Daoy (cell line): ENCODE measurements at regions not wholly inside any gene's neighbourhood (a gene's known extent, or its start where the extent isn't known, plus 50 kb on each side); places are given as distances from the start of the nearest gene placed in this dataset.
A peak's percentile ranks its signal among the peaks of the same experiment; 100 is the strongest.

Experiments
- DNase-seq: peaks from one replicate; pipeline ENCODE4 v3.0.0-alpha.2; 2015; ENCODE audit warnings: low read depth

- DNase-seq, result no peak
Measured at GRCh38 chr3:162125790-162126189, 629.2 kb downstream of the OTOL1 start.

DNA sequence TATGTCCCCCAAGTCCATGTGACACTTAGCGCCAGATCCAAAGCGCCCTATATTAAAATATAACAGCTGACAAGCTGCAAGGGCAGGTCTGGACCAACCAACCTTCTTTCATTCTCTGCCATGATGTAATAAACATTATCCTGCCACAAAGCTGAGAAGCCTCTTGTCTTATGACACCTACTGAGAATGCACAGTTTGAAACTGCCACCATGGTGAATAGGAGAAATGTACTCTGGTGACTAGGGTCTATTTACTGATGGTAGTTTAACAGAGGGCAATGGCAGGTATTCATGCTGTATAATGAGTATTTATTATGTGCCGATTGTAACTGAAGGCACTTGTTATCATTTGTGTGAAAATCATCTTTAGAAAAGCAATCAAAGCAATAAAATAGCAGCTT lies 634.0 kb downstream of the OTOL1 start:
- DNase-seq, result no peak

DNA sequence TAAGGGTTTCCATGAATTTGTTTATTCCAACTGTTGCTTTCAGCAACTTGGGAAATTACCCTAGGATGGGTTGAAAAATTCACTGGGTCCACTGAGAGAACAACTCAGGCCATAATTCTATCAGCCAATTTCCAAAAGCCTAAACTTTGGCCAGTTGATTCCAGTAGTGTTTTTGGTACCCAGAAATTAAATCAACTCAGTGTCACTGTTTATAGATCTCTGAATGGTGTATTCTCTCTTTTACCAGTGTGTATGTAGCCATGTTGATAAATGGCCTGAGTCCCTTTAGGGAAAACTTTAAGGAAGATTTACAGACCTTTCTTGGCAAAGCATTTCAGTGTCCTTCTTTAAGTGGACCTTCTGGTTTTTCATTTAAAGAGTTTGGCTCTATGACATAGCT lies 636.4 kb downstream of the OTOL1 start:
- no peak for DNase-seq

GRCh38 chr3:162134571-162134970 lies 638.0 kb downstream of the OTOL1 start:
- no peak for DNase-seq

DNA sequence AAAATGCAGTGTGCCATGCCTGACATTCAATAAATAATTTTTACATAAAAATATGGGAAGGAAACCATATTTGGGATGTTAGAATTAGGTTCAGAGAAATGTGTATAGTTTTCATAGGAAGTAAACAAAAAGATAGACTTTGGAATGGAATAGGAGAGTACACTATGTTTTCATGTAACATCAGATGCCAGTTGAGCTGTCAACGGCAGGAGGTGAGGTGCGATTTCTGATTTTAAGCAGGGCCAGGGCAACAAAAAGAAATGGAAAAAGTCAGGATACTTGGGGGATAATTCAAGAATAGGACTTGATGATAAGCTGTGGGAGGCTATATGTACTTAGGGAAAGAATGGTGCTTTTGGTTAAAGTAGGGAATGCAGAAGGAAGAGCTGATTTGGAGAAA lies 639.5 kb downstream of the OTOL1 start:
- DNase-seq, result no peak

DNA sequence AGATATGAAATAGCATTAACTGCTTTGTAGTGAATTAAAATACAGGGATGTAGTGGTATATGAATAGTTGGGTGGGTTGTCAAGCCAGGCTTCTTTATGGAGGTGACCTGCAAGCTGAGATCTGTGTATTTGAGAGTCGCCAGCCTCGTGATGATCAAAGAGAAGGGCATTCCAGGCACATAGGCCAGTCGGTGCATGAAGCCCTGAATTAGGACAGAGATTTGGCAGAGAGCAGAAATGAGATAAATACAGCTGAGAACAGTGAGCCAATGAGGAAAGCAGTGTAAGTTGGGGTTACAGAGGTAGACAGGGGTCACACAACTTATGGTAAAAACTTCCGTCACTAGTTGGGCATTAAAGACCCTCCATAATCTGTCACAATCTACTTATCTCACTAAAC lies 641.9 kb downstream of the OTOL1 start:
- no peak for DNase-seq

GRCh38 chr3:162139841-162140240 lies 643.2 kb downstream of the OTOL1 start:
- no peak for DNase-seq

- DNase-seq, result peak; percentile 2
Measured at GRCh38 chr3:162141272-162141791, 644.7 kb downstream of the OTOL1 start.

DNA sequence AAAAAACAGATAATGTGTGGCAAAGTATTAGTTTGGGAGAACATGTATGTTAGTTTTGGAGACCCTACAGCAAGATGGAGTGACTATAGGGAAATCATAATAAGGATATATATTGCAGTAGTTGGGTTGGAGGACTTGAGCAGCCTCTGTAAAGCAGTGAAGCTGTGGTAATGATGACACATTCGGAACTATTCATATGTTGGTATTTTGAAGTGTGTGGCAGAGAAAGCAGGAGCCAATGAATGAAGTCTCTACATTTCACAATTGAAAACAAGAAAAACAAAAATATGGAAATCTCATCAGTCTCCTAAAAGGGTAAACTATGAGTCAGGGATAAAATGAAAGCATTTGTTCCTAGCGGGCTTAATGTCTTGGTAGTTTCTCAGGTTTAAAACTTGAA lies 645.9 kb downstream of the OTOL1 start:
- peak; percentile 6 for DNase-seq

- no peak for DNase-seq
Measured at GRCh38 chr3:162143180-162143579, 646.6 kb downstream of the OTOL1 start.

GRCh38 chr3:162147996-162148395 lies 651.4 kb downstream of the OTOL1 start:
- no peak for DNase-seq

DNA sequence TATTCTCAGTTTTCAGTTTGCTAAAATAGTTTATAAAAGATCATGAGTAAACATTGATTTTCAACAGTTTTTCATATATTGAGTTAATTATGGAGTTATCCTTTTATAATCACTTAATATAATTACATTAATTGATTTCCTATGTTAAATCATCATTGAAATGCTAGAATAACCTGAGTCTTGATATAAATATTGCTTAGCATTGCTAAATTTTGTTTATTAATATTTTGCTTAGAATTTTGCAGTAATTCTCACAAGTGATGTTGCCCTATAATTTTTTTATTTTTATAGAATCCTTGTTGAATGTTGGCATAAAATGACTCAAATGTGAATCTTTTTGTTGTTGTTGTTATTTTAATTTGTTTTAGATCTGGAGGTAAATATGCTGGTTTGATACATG lies 654.2 kb downstream of the OTOL1 start:
- no peak for DNase-seq

- no peak for DNase-seq
Measured at GRCh38 chr3:162152636-162153035, 656.0 kb downstream of the OTOL1 start.

DNA sequence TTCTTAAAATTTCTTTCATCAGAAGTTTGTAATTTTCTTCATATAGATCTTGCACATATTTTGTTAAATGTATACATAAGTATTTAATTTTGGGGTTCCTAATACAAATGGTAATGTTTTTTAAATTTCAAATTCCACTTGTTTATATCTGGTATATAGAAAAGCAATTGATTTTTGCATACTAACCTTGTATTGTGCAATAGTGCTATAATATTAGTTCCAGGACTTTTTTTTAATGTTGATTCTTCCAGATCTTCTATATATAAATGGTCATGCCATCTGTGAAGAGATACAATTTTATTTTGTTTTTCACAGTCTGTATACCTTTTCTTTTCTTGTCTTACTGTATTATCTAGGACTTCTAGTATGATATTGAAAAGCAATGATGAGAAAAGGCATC lies 665.0 kb downstream of the OTOL1 start:
- DNase-seq, result no peak

GRCh38 chr3:162165346-162165745 lies 668.7 kb downstream of the OTOL1 start:
- no peak for DNase-seq

- DNase-seq, result no peak
Measured at GRCh38 chr3:162166543-162166942, 669.9 kb downstream of the OTOL1 start.

GRCh38 chr3:162168715-162169114 lies 672.1 kb downstream of the OTOL1 start:
- no peak for DNase-seq

DNA sequence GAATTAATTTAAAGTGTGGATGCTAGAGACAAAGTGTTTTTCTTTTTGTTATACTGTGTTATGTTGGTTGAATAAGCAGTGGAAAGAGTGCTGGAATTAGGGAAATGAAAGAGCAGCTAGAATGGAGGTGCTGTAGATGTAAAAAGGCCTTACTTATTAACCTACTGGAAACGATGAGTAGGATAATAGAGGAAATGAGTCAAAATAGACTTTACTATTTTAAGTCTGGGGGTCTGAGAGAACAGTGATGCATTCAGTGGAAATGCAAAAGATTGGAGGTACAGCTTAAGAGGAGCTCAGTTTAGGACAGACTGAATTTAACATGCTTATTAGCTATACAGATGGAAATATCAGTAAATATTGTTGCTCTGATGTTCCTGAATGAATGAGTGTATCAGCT lies 674.0 kb downstream of the OTOL1 start:
- no peak for DNase-seq

- no peak for DNase-seq
Measured at GRCh38 chr3:162171970-162172369, 675.4 kb downstream of the OTOL1 start.

DNA sequence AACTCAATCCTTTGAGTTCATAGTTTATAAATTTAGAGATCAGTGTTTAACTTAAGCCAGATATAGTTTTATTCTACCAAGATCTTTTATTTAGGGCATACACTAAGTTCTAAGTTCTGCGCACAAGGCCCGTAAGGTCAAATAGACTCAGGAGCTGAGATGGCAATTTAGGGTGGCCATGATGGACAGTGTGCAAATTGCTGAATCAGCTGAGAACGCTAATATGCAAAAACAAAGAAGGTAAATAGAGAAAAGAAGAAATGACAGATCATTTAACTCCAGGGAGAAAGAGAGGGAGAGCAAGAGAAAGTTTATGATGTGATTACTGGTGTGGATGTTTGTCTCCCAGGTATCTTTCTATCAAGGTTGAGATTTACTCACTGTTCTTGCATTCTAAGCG lies 678.5 kb downstream of the OTOL1 start:
- DNase-seq, result no peak

DNA sequence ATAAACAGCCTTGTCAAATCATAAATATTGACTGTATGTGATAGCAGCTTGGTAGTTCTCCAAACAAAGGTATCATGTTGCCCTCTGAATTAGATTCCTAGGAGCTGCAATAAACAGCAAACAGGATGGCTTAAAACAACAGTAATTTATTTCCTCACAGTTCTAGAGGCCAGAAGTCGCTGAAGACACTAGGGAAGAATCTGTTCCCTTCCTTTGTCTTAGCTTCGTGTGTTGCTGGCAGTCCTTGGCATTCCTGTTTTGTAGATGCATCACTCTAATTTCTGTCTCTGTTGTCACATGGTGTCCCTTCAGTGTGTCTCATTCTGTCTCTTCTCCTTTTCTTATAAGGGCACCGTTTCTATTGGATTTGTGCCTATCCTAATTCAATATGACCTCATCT lies 679.3 kb downstream of the OTOL1 start:
- DNase-seq, result no peak

DNA sequence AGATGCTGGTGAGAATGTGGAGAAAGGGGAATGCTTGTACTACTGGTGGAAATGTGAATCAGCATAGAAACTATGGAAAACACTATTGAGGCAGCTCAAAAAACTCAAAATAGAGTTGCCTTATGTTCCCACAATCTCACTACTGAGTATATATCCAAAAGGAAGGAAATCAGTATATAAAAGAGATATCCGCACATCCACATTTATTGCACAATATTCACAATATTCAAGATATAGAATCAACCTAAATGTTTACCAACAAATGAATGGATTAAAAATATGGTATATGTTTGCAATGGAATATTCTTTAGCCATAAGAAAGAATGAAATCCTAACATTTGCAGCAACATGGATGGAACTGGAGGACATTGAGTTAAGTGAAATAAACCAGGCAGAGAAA lies 686.8 kb downstream of the OTOL1 start:
- DNase-seq, result no peak

DNA sequence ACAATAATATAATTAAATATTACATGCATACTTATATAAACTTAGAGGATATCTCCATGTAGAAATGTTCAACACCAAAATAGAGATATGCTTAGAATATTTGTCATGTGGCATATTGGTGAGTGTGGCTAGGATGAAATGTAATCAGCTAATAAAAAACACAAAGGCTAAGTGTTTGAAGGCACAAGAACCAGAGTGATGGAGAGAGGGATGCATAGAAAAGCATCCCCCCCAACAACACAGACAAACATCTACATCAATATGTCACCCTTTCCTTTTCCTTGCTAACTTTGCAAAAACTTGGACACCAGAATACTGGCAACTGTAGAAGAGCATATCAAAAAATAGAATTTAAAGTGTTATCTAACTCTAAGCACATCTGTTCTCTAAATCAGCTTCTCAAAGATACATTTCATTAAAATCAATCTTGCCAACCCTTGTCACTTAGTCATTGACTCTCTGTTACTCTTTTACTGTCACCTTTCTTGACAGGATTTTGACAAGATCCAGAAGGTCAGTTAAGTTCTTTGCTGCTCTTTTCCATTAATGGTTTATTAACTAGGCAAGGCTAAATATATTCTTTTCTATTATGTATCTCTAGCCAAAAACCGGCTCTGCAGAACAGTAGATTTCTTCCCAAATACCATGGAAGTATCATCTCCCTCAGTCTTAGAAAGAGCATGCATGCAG lies 695.9 kb downstream of the OTOL1 start:
- no peak for DNase-seq
